Aorta (tissue), 5 donors: ENCODE measurements at regions not wholly inside any gene's neighbourhood (a gene's known extent, or its start where the extent isn't known, plus 50 kb on each side); places are given as distances from the start of the nearest gene placed in this dataset.
"Not testable (repeated sequence)": the region's sequence is repeated elsewhere in the genome, so short reads cannot be mapped to it uniquely, and the experiment has no call there.

Experiments
- ATAC-seq: fragments of 200-7000 bp; cut with Tn5 transposase; one replicate; pipeline ENCODE4 v1.9.1; 2022; ENCODE audit warnings: moderate library complexity; ENCODE audit not compliant: low FRiP score
- DNase-seq, 2 donors: peaks; one replicate each; pipeline ENCODE4 v3.0.0-alpha.2; 2020
- H3K27ac ChIP-seq, 2 donors: one replicate each; pipeline ENCODE4 v1.5.1; 2013; ENCODE audit warnings: low read length in 2 of 2, mild to moderate bottlenecking in 2 of 2, moderate library complexity in 2 of 2, control low read depth in 1 of 2, inconsistent platforms in 1 of 2, low read depth in 1 of 2
- H3K27me3 ChIP-seq, 2 donors: one replicate each; pipeline ENCODE4 v1.6.1; 2013; ENCODE audit warnings: control low read depth in 1 of 2, low read length in 1 of 2, mild to moderate bottlenecking in 1 of 2, moderate library complexity in 1 of 2; ENCODE audit not compliant: insufficient read depth in 2 of 2, control insufficient read depth in 1 of 2
- H3K36me3 ChIP-seq, 2 donors: one replicate each; pipeline ENCODE4 v1.6.1; 2013; ENCODE audit warnings: control low read depth in 1 of 2, low read length in 1 of 2, mild to moderate bottlenecking in 1 of 2; ENCODE audit not compliant: insufficient read depth in 2 of 2, control insufficient read depth in 1 of 2
- H3K4me1 ChIP-seq, 2 donors: one replicate each; pipeline ENCODE4 v1.6.1; 2013; ENCODE audit warnings: low read length in 2 of 2, control low read depth in 1 of 2, mild to moderate bottlenecking in 1 of 2, moderate library complexity in 1 of 2; ENCODE audit not compliant: insufficient read depth in 2 of 2, control insufficient read depth in 1 of 2
- H3K4me3 ChIP-seq, 2 donors: one replicate each; pipeline ENCODE4 v1.5.1; 2013; ENCODE audit warnings: low read length in 2 of 2, control low read depth in 1 of 2, mild to moderate bottlenecking in 1 of 2
- H3K9me3 ChIP-seq: one replicate; pipeline ENCODE4 v1.6.1; 2013; ENCODE audit warnings: mild to moderate bottlenecking, low read length; ENCODE audit not compliant: control insufficient read depth
- WGBS, 2 donors: extraction: QIAGEN DNeasy Blood & Tissue Kit; methylation state at CpG; one replicate each; pipeline ENCODE4 v1.1.7; 2013; 5-methylcytosine and 5-hydroxymethylcytosine counted together
- intact Hi-C, 2 donors: fragments of 100-400 bp; cut with DNase I; formaldehyde crosslinking; loops; one replicate each; pipeline versions ENCODE4 v1.14.2 to v1.15.0; 2022
- donor health status: healthy with polysubstance abuse.
- donor health status: Bipolar disorder and iron deficiency.
- donor health status: DM: no; HTN: no; CAD: no.
- donor health status: DM: no; HTN: no; CAD: no.
- donor health status: DM: yes; HTN: yes; CAD: no.

- H3K4me3 ChIP-seq, H3K27ac ChIP-seq, DNase-seq, H3K36me3 ChIP-seq, H3K9me3 ChIP-seq, H3K27me3 ChIP-seq, H3K4me1 ChIP-seq, ATAC-seq: not testable (repeated sequence)
- 95 to 97% methylated on average over 51 of the region's 51 CpGs for WGBS, 2 donors
- intact Hi-C loops = loop anchor here in 1 of 2 donors (10.0 kb wide), 1 partner anchor 193 kb away; the partner anchor contains the start of gene ADCYAP1
These were observed 193.5 kb downstream of the ADCYAP1 start for GRCh38 chr18:1097991-1098735.

DNA sequence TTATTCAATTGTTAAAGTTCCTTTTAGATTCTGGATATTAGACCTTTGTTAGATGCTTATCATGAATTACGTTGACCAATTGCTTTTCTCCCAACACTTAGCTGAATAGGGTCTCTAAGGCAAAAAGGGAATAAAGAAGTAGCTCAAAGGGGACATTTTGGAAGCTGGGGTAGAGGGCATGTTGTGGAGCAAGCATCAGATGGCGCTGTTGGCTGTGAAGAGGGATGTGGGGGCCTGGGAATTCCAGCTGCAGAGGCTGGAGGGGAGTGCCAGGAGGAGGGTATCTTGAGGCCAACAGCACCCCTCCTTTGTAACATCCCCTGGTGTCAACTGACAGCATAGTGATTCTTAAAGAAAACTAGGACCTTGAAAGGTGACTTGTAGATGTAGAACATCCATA is 198.2 kb downstream of the ADCYAP1 start:
- H3K36me3 ChIP-seq = no peaks in the 10 kb centered on the region
- no peak overlapping the region for H3K4me3 ChIP-seq
- H3K27me3 ChIP-seq = no peaks in the 10 kb centered on the region
- ATAC-seq (no peak), DNase-seq (no peak)
- peaks cover 3% of the 10 kb centered on the region in 2 donors for H3K4me1 ChIP-seq
- WGBS, 2 donors = 68 to 85% methylated on average over 2 of the region's 2 CpGs
- no peak overlapping the region for H3K27ac ChIP-seq
- no peaks in the 10 kb centered on the region for H3K9me3 ChIP-seq
- intact Hi-C loops = no loop called here

- ATAC-seq = no peak
- WGBS, 2 donors = 46 to 55% methylated on average over 2 of the region's 2 CpGs
- Histone ChIP-seq H3K4me1 (peaks cover 3% of the 10 kb centered on the region in 2 donors), H3K4me3 (no peak overlapping the region), H3K27ac (no peak overlapping the region), H3K36me3 (no peaks in the 10 kb centered on the region), H3K9me3 (no peaks in the 10 kb centered on the region), H3K27me3 (no peaks in the 10 kb centered on the region)
- DNase-seq = no peak
- intact Hi-C loops = no loop called here
These were observed 198.9 kb downstream of the ADCYAP1 start for GRCh38 chr18:1103537-1103936.

- WGBS, 2 donors = 4 to 7% methylated on average over 4 of the region's 4 CpGs
- ATAC-seq = peak; percentile 11
- no peak overlapping the region for H3K4me3 ChIP-seq
- H3K27ac ChIP-seq = no peak overlapping the region
- DNase-seq = no peak
- H3K36me3 ChIP-seq = no peaks in the 10 kb centered on the region
- no peaks in the 10 kb centered on the region for H3K9me3 ChIP-seq
- H3K4me1 ChIP-seq = peaks cover 3% of the 10 kb centered on the region in 2 donors
- intact Hi-C loops = no loop called here
- H3K27me3 ChIP-seq = no peaks in the 10 kb centered on the region
These were observed 199.7 kb downstream of the ADCYAP1 start for GRCh38 chr18:1104181-1104881.

DNA sequence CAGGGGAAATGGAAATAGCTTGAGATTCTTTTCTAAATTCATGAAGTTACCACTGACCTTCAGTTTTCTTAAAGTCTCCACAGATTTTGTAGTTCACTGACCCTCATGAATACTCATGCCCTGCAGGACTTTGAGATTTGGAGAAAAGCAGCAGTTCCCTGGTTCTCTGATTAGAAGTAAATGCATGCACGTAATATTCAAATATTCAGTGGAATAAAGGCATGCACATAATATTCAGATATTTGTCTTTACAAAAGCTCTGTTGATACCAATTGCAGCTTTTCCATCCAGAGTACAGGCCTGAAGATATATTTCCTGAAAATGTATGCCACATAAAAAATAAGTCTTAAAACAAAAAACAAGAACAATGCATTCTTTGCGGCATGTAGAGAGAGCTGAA is 219.8 kb downstream of the ADCYAP1 start:
- Histone ChIP-seq H3K4me3 (no peak overlapping the region), H3K27ac (no peak overlapping the region), H3K9me3 (peaks cover 2% of the 10 kb centered on the region), H3K36me3 (no peaks in the 10 kb centered on the region), H3K4me1 (no peaks in the 10 kb centered on the region), H3K27me3 (no peaks in the 10 kb centered on the region)
- ATAC-seq (no peak), DNase-seq (no peak)
- 88 to 89% methylated on average over 2 of the region's 2 CpGs for WGBS, 2 donors
- intact Hi-C loops = loop anchor here in 1 of 2 donors (5.0 kb wide), 1 partner anchor 242 kb away; no protein-coding TSS in a partner anchor

- no peak overlapping the region for H3K4me3 ChIP-seq
- H3K27me3 ChIP-seq = no peaks in the 10 kb centered on the region
- 59 to 60% methylated on average over 2 of the region's 2 CpGs for WGBS, 2 donors
- no peak overlapping the region for H3K27ac ChIP-seq
- intact Hi-C loops = no loop called here
- H3K36me3 ChIP-seq = no peaks in the 10 kb centered on the region
- H3K9me3 ChIP-seq = no peaks in the 10 kb centered on the region
- H3K4me1 ChIP-seq = no peaks in the 10 kb centered on the region
- no peak for ATAC-seq
- no peak for DNase-seq
These were observed 228.9 kb downstream of the ADCYAP1 start for GRCh38 chr18:1133541-1133940.

DNA sequence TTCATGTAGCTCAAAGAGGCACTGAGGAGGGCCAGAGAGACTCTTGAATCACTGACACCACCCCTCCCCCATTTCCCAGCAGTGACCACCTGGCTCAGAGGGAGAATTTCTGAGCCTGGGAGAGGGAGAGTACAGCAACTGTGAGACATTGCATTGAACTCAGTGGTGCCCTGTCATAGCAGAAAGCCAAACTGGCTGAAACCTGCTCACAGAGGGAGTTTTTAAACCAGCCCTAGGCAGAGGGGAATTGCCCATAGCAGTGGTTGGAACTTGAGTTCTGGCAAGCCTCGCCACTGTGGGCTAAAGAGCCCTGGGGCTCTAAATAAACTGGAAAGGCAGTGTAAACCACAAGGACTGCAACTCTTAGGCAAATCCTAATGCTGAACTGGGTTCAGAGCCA is 243.1 kb downstream of the ADCYAP1 start:
- ATAC-seq = no peak
- Histone ChIP-seq H3K9me3 (no peaks in the 10 kb centered on the region), H3K36me3 (no peaks in the 10 kb centered on the region), H3K4me3 (no peak overlapping the region), H3K27me3 (no peaks in the 10 kb centered on the region), H3K4me1 (no peaks in the 10 kb centered on the region), H3K27ac (no peak overlapping the region)
- 69 to 70% methylated on average over 1 of the region's 1 CpG for WGBS, 2 donors
- DNase-seq = no peak
- intact Hi-C loops = no loop called here

GRCh38 chr18:1149709-1150108 is 245.0 kb downstream of the ADCYAP1 start:
- DNase-seq = no peak

GRCh38 chr18:1150344-1150743 is 245.7 kb downstream of the ADCYAP1 start:
- Histone ChIP-seq H3K4me1 (no peaks in the 10 kb centered on the region), H3K4me3 (no peak overlapping the region), H3K27me3 (no peaks in the 10 kb centered on the region), H3K36me3 (no peaks in the 10 kb centered on the region), H3K9me3 (no peaks in the 10 kb centered on the region), H3K27ac (no peak overlapping the region)
- DNase-seq (no peak), ATAC-seq (no peak)
- intact Hi-C loops = no loop called here
- WGBS, 2 donors = 50 to 57% methylated on average over 2 of the region's 2 CpGs

More at GRCh38 chr18:1149709-1150108, 245.0 kb downstream of the ADCYAP1 start:
- Histone ChIP-seq H3K9me3 (no peaks in the 10 kb centered on the region), H3K4me1 (no peaks in the 10 kb centered on the region), H3K27ac (no peak overlapping the region), H3K27me3 (no peaks in the 10 kb centered on the region), H3K4me3 (no peak overlapping the region), H3K36me3 (no peaks in the 10 kb centered on the region)
- ATAC-seq = no peak
- WGBS, 2 donors = 92 to 93% methylated on average over 4 of the region's 4 CpGs
- intact Hi-C loops = no loop called here
